Cerebellar cortex (tissue), 1 donor: ENCODE measurements at regions not wholly inside any gene's neighbourhood (a gene's known extent, or its start where the extent isn't known, plus 50 kb on each side); places are given as distances from the start of the nearest gene placed in this dataset.

Source experiments
- DNase-seq: peaks from one replicate; pipeline ENCODE4 v3.0.0-alpha.2; 2015; ENCODE audit warnings: low spot score

- no peak for DNase-seq
These were observed 200.7 kb downstream of the RAMP3 start for GRCh38 chr7:45358287-45358686.

GRCh38 chr7:45359250-45359649 lies 201.7 kb downstream of the RAMP3 start:
- DNase-seq, result no peak

GRCh38 chr7:45359776-45360175 lies 202.2 kb downstream of the RAMP3 start:
- DNase-seq, result no peak

GRCh38 chr7:45363669-45364068 lies 206.1 kb downstream of the RAMP3 start:
- no peak for DNase-seq

GRCh38 chr7:45365341-45365740 lies 207.8 kb downstream of the RAMP3 start:
- no peak for DNase-seq

- DNase-seq, result peak; percentile 5
These were observed 207.7 kb upstream of the ADCY1 start for GRCh38 chr7:45366475-45366874.

- peak; percentile 3 for DNase-seq
These were observed 207.1 kb upstream of the ADCY1 start for GRCh38 chr7:45367026-45367425.

GRCh38 chr7:45368129-45368807 lies 205.9 kb upstream of the ADCY1 start:
- no peak for DNase-seq

GRCh38 chr7:45384499-45384898 lies 189.7 kb upstream of the ADCY1 start:
- DNase-seq, result no peak

GRCh38 chr7:45387837-45388236 lies 186.3 kb upstream of the ADCY1 start:
- DNase-seq, result no peak

- no peak for DNase-seq
These were observed 184.9 kb upstream of the ADCY1 start for GRCh38 chr7:45389073-45389872.

- DNase-seq, result no peak
These were observed 184.0 kb upstream of the ADCY1 start for GRCh38 chr7:45390180-45390579.

GRCh38 chr7:45390731-45391130 lies 183.4 kb upstream of the ADCY1 start:
- no peak for DNase-seq

GRCh38 chr7:45391618-45392451 lies 182.3 kb upstream of the ADCY1 start:
- no peak for DNase-seq

GRCh38 chr7:45394117-45394708 lies 180.0 kb upstream of the ADCY1 start:
- DNase-seq, result no peak

- DNase-seq, result no peak
These were observed 175.1 kb upstream of the ADCY1 start for GRCh38 chr7:45399069-45399468.

- no peak for DNase-seq
These were observed 173.5 kb upstream of the ADCY1 start for GRCh38 chr7:45400680-45401079.

- DNase-seq, result no peak
These were observed 173.0 kb upstream of the ADCY1 start for GRCh38 chr7:45401155-45401554.

- no peak for DNase-seq
These were observed 172.3 kb upstream of the ADCY1 start for GRCh38 chr7:45401851-45402250.

- no peak for DNase-seq
These were observed 171.5 kb upstream of the ADCY1 start for GRCh38 chr7:45402480-45403218.

- DNase-seq, result no peak
These were observed 169.5 kb upstream of the ADCY1 start for GRCh38 chr7:45404622-45405021.
